ENCODE measurements at regions not wholly inside any gene's neighbourhood (a gene's known extent, or its start where the extent isn't known, plus 50 kb on each side); places are given as distances from the start of the nearest gene placed in this dataset.

DNA sequence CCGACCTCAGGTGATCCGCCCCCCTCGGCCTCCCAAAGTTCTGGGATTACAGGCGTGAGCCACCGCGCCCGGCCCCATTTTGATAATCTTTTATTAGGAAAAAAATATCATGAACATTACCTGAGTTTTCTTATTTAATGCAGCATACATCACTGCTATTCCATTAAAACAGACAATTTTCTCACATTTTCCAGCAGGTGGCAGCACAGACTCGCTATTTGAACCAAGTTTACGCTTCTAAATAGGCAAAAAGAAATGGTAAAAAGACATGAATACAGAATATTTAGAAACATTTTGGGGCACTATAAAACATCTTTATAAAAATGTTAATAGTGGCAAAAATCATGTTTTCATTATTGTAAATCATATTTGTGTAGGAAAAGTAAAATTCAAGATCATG is 903.1 kb downstream of the SLITRK6 start:
- TF ChIP-seq CTCF (IDR thresholded peaks at IDR 0.05) (peak; percentile 34 to 64 (median 58)), POLR2AphosphoS5 (IDR thresholded peaks at IDR 0.05) (no peak)
